Mucosa of gallbladder (tissue), 1 donor: ENCODE measurements at regions not wholly inside any gene's neighbourhood (a gene's known extent, or its start where the extent isn't known, plus 50 kb on each side); places are given as distances from the start of the nearest gene placed in this dataset.

ENCODE experiments used
- DNase-seq: peaks from one replicate; pipeline ENCODE4 v3.0.0-alpha.2; 2020; ENCODE audit warnings: low spot score
- donor health status: DM: no; HTN: no; CAD: no.

GRCh38 chr20:50313827-50314677 is 123.4 kb downstream of the CEBPB start:
- no peak for DNase-seq

GRCh38 chr20:50314678-50315335 is 124.2 kb downstream of the CEBPB start:
- no peak for DNase-seq

- no peak for DNase-seq
Measured at GRCh38 chr20:50315586-50316551, 125.2 kb downstream of the CEBPB start.

- no peak for DNase-seq
Measured at GRCh38 chr20:50317116-50317515, 126.5 kb downstream of the CEBPB start.

- no peak for DNase-seq
Measured at GRCh38 chr20:50317609-50318008, 127.0 kb downstream of the CEBPB start.

- DNase-seq = no peak
Measured at GRCh38 chr20:50318710-50319109, 128.1 kb downstream of the CEBPB start.

GRCh38 chr20:50320005-50320900 is 129.6 kb downstream of the CEBPB start:
- no peak for DNase-seq

GRCh38 chr20:50320901-50321796 is 130.5 kb downstream of the CEBPB start:
- peak; percentile 86 for DNase-seq

- no peak for DNase-seq
Measured at GRCh38 chr20:50321797-50322480, 131.3 kb downstream of the CEBPB start.

GRCh38 chr20:50322703-50323131 is 132.1 kb downstream of the CEBPB start:
- DNase-seq = no peak

GRCh38 chr20:50323209-50323608 is 132.6 kb downstream of the CEBPB start:
- no peak for DNase-seq

GRCh38 chr20:50323777-50324775 is 133.4 kb downstream of the CEBPB start:
- DNase-seq = no peak

- no peak for DNase-seq
Measured at GRCh38 chr20:50325215-50325614, 134.6 kb downstream of the CEBPB start.

GRCh38 chr20:50325651-50326050 is 135.0 kb downstream of the CEBPB start:
- no peak for DNase-seq

GRCh38 chr20:50327666-50328065 is 137.0 kb downstream of the CEBPB start:
- DNase-seq = no peak

GRCh38 chr20:50328222-50328979 is 137.8 kb downstream of the CEBPB start:
- no peak for DNase-seq
